BE2C (cell line): ENCODE measurements at regions not wholly inside any gene's neighbourhood (a gene's known extent, or its start where the extent isn't known, plus 50 kb on each side); places are given as distances from the start of the nearest gene placed in this dataset.
"Not testable (repeated sequence)": the region's sequence is repeated elsewhere in the genome, so short reads cannot be mapped to it uniquely, and the experiment has no call there.

ENCODE experiments used
- DNase-seq: peaks from one replicate; pipeline ENCODE4 v3.0.0-alpha.2; 2020
- H3K27me3 ChIP-seq: fragments of 250-450 bp; sonication (Bioruptor Pico); 2 replicates; pipeline ENCODE4 v1.5.1; 2020; ENCODE audit warnings: mild to moderate bottlenecking
- H3K36me3 ChIP-seq: fragments of 250-450 bp; sonication (Bioruptor Pico); 2 replicates; pipeline ENCODE4 v1.5.1; 2020; ENCODE audit warnings: mild to moderate bottlenecking
- H3K4me1 ChIP-seq: fragments of 250-450 bp; sonication (Bioruptor Pico); 2 replicates; pipeline ENCODE4 v1.5.1; 2020
- H3K4me3 ChIP-seq: 2 replicates; pipeline ENCODE4 v1.5.1; 2011; ENCODE audit warnings: low read depth, low read length
- H3K9me3 ChIP-seq: fragments of 250-450 bp; sonication (Bioruptor Pico); 2 replicates; pipeline ENCODE4 v1.5.1; 2020
- TF ChIP-seq, protein P1 (sequence below): IDR thresholded peaks from 2 replicates; pipeline ENCODE4 v1.5.1; 2012; ENCODE audit warnings: mild to moderate bottlenecking, low read depth, low read length

DNA sequence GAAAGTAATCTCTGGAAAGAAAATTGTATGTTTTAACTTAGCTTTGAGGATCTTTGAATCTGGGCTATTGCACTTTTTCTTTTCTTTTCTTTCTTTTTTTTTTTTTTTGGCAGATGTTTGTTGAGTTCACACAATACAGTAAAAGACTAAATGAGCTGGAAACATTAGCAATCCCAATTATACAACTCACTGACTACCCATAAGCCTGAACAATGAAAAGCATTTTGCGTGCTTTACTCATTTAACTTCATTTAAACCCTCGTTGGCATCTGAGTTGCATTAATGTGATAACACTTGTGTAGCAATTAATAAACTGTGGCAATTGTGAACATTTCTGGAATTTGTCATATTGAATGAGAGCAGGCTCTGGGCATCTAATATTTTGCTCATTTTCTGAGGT is 269.4 kb upstream of the RBMS3 start:
- DNase-seq: no peak
- no peaks in the 10 kb centered on the region for H3K36me3 ChIP-seq
- H3K4me1 ChIP-seq: no peaks in the 10 kb centered on the region
- H3K9me3 ChIP-seq: no peaks in the 10 kb centered on the region
- H3K4me3 ChIP-seq: no peak overlapping the region
- no peaks in the 10 kb centered on the region for H3K27me3 ChIP-seq
- TF ChIP-seq, protein P1, sequence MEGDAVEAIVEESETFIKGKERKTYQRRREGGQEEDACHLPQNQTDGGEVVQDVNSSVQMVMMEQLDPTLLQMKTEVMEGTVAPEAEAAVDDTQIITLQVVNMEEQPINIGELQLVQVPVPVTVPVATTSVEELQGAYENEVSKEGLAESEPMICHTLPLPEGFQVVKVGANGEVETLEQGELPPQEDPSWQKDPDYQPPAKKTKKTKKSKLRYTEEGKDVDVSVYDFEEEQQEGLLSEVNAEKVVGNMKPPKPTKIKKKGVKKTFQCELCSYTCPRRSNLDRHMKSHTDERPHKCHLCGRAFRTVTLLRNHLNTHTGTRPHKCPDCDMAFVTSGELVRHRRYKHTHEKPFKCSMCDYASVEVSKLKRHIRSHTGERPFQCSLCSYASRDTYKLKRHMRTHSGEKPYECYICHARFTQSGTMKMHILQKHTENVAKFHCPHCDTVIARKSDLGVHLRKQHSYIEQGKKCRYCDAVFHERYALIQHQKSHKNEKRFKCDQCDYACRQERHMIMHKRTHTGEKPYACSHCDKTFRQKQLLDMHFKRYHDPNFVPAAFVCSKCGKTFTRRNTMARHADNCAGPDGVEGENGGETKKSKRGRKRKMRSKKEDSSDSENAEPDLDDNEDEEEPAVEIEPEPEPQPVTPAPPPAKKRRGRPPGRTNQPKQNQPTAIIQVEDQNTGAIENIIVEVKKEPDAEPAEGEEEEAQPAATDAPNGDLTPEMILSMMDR: no peak

DNA sequence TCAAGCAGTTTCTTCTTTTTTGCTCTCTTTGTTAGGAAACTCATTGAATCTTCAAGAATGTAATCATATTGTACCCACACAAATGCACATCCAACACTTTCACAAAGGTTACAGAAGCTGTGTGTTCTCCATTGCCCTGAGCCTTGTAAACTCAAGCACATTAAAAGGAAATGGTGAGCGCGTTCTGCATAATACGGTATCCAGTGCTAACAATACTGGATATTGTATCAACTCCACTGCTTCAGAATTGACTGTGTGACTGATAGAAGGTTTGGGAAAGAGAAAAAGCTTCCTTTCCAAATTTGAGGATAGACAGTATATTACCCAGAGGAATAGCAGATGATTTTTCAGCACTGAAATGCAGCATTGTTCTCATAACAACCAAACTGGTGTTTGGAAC is 268.9 kb upstream of the RBMS3 start:
- TF ChIP-seq, protein P1: no peak
- no peaks in the 10 kb centered on the region for H3K9me3 ChIP-seq
- no peaks in the 10 kb centered on the region for H3K4me1 ChIP-seq
- DNase-seq: no peak
- no peak overlapping the region for H3K4me3 ChIP-seq
- no peaks in the 10 kb centered on the region for H3K27me3 ChIP-seq
- H3K36me3 ChIP-seq: no peaks in the 10 kb centered on the region

DNA sequence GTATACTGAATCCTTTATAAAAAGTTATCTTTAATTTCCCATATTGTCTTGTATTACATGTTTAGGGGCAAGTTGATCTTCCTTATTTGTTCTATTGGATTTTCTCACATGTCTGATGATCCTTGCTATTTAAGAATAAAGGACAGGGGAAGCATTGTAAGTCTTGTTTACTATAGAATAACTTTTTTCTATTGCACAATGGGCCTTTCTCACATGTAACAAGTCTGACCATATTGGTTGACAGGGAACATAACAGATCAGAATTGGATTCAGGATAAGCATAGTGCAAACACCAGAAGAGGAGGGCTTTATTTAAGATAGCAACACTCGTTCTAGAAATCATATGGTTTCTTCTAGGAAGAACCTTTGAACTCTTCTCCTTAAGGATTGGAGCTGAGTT is 257.9 kb upstream of the RBMS3 start:
- no peaks in the 10 kb centered on the region for H3K27me3 ChIP-seq
- H3K9me3 ChIP-seq: no peaks in the 10 kb centered on the region
- DNase-seq: no peak
- TF ChIP-seq, protein P1: no peak
- H3K36me3 ChIP-seq: no peaks in the 10 kb centered on the region
- no peak overlapping the region for H3K4me3 ChIP-seq
- no peaks in the 10 kb centered on the region for H3K4me1 ChIP-seq

DNA sequence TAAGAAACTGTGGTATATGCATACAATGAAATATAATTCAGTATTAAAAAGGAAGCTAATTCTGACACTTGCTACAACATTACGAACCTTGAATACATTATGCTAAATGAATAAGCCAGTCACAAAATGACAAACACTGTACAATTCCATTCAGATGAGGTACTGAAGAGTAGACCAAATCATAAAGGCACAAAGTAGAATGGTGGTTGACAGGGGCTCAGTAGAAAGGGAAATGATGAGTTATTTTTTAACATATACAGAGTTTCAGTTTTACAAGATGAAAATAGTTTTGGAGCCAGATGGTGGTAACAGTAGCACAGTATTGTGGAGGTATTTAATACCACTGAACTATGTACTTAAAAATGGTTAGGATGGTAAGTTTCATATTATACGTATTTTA is 254.6 kb upstream of the RBMS3 start:
- Histone ChIP-seq H3K4me1 (no peaks in the 10 kb centered on the region), H3K27me3 (no peaks in the 10 kb centered on the region), H3K9me3 (no peaks in the 10 kb centered on the region), H3K36me3 (no peaks in the 10 kb centered on the region), H3K4me3 (no peak overlapping the region)
- DNase-seq: no peak
- TF ChIP-seq, protein P1: no peak

DNA sequence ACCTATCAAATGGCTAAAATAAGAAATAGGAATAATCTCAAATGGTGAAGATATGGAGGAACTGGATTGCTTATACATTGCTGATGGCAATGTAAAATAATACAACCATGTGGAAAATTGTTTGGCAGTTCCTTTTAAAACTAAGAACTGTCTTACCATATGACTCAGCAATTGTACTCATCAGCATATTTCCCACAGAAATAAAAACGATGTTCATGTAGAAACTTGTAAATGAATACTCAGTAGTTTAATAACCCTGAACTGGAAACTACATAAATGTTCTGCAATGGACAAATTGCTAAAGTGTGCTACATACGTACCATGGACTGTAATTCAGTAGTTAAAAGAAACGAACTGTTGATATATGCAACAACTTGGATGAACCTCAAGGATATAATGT is 253.9 kb upstream of the RBMS3 start:
- TF ChIP-seq, protein P1: no peak
- Histone ChIP-seq H3K9me3 (no peaks in the 10 kb centered on the region), H3K36me3 (no peaks in the 10 kb centered on the region), H3K4me1 (no peaks in the 10 kb centered on the region), H3K27me3 (no peaks in the 10 kb centered on the region), H3K4me3 (no peak overlapping the region)
- no peak for DNase-seq

DNA sequence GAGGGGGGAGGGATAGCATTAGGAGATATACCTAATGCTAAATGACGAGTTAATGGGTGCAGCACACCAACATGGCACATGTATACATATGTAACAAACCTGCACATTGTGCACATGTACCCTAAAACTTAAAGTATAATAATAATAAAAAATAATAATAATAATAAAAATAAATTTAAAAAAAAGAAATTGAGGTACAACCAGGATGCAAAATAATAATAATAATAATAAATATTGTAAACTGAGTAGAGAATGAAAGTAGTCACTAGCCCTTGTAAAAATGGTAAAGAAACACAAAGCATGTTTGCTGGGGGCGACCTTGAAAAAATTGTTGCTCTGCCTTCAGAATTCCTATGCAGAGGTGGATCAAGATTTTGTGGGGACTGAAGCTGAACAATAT is 249.7 kb upstream of the RBMS3 start:
- not testable (repeated sequence) for H3K4me3 ChIP-seq, H3K27me3 ChIP-seq, H3K4me1 ChIP-seq, DNase-seq, H3K9me3 ChIP-seq, H3K36me3 ChIP-seq

DNA sequence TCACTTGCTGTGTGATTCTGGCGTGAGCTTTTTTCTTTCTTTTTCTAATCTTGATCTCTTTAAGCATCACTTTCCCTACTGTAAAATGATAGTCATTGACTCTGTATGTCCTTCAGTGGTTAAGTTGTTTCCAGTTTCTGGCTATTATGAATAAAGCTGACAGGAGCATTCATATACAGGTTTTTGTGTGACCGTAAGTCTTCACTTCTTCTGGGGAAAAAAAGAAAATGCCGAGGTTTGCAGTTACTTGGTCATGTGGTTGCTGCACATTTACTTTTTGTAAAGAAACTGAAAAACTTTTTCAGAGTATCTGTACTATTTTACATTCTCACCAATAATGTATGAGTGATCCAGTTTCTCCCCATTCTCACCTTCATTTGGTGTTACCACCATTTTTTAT is 247.4 kb upstream of the RBMS3 start:
- no peaks in the 10 kb centered on the region for H3K27me3 ChIP-seq
- no peak overlapping the region for H3K4me3 ChIP-seq
- H3K36me3 ChIP-seq: no peaks in the 10 kb centered on the region
- H3K4me1 ChIP-seq: no peaks in the 10 kb centered on the region
- TF ChIP-seq, protein P1: no peak
- no peaks in the 10 kb centered on the region for H3K9me3 ChIP-seq
- DNase-seq: no peak
